H1 (cell line): ENCODE measurements at regions not wholly inside any gene's neighbourhood (a gene's known extent, or its start where the extent isn't known, plus 50 kb on each side); places are given as distances from the start of the nearest gene placed in this dataset.

Experiments
- E2F6 ChIP-seq: IDR thresholded peaks from 2 replicates; pipeline ENCODE4 v1.6.1; 2012; ENCODE audit warnings: inconsistent platforms
- NRF1 ChIP-seq: IDR thresholded peaks from 2 replicates; pipeline ENCODE4 v1.6.1; 2011; ENCODE audit warnings: mild to moderate bottlenecking, low read depth, low read length, improper control_type of control experiment
- RNF2 ChIP-seq: fragments of 200-900, 300-1000 bp; sonication (generic); IDR thresholded peaks from 2 replicates; pipeline ENCODE4 v1.7.1; 2016; ENCODE audit warnings: borderline replicate concordance, low read depth, mild to moderate bottlenecking, antibody characterized with exemption, low read length; ENCODE audit not compliant: poor library complexity, severe bottlenecking; ENCODE audit errors: missing control alignments

DNA sequence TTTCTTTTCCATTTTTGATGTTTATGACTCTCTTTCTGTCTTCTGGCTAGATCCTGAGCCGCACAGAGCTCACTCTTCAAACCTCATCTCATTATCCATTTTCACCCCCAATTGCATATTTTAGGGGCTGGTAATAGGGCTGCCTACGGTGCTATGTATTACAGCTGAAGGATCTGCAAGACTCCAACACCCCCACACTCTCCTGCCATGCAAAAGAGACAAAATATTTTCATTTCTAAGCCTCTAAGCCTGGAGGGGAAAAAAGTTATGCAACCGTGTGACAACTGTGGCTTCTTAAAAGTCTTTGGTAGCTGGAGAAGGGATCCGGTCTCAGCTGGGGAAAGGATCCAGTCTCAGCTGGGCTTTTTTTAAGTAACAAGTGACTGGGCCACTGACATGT is 311.6 kb downstream of the NPHP4 start (continued):
- TF ChIP-seq E2F6 (no peak), RNF2 (no peak), NRF1 (no peak)
- TF ChIP-seq, all 59 proteins: peak for 0
